SK-N-SH (cell line): ENCODE measurements at regions not wholly inside any gene's neighbourhood (a gene's known extent, or its start where the extent isn't known, plus 50 kb on each side); places are given as distances from the start of the nearest gene placed in this dataset.

Experiments used
- CTCF ChIA-PET: fragments of 300-600, 350-600 bp; formaldehyde crosslinking; extraction: SDS; loops from one replicate; lab custom pipeline; 2021; lab: Yijun Ruan, JAX
- POLR2A ChIA-PET: fragments of 350-600 bp; sonication (Branson Sonifier 250); formaldehyde crosslinking; extraction: SDS; loops from one replicate; lab custom pipeline; 2020; ENCODE audit warnings: antibody characterized with exemption, inconsistent platforms; lab: Yijun Ruan, JAX
- DNase-seq: peaks from one replicate; pipeline ENCODE4 v3.0.0; 2012
- H2AFZ ChIP-seq: fragments of 200-600 bp; sonication (generic); 2 replicates; pipeline ENCODE4 v1.8.1; 2016; ENCODE audit warnings: antibody characterized with exemption, mild to moderate bottlenecking, low read depth
- H3F3A ChIP-seq: fragments of 200-600 bp; sonication (generic); replicated peaks from 2 replicates; pipeline ENCODE3; 2016; ENCODE audit warnings: antibody characterized with exemption, mild to moderate bottlenecking; ENCODE audit not compliant: insufficient read depth
- H3K27ac ChIP-seq, 2 experiments: fragments of 200-500 bp in 1 of 2; fragments of 200-600 bp in 1 of 2; sonication (Bioruptor generic) in 1 of 2; sonication (generic), shearing (Covaris generic) in 1 of 2; 2 replicates each; pipeline versions ENCODE4 v1.5.1 to v1.6.1; 2014 to 2016; ENCODE audit warnings: low read depth in 2 of 2, inconsistent platforms in 1 of 2, low read length in 1 of 2, mild to moderate bottlenecking in 1 of 2, mixed read lengths in 1 of 2
- H3K27me3 ChIP-seq: fragments of 200-600 bp; sonication (generic), shearing (Covaris generic); 2 replicates; pipeline ENCODE4 v1.6.1; 2016; ENCODE audit warnings: mixed run types; ENCODE audit not compliant: insufficient read depth
- H3K36me3 ChIP-seq, 2 experiments: fragments of 200-500 bp in 1 of 2; fragments of 200-600 bp in 1 of 2; sonication (Bioruptor generic) in 1 of 2; sonication (generic) in 1 of 2; replicated peaks in 1 of 2; 2 replicates each; pipeline versions ENCODE3 to v1.5.1; 2014 to 2016; ENCODE audit warnings: low read length in 1 of 2, mild to moderate bottlenecking in 1 of 2; ENCODE audit not compliant: insufficient read depth in 2 of 2, control insufficient read depth in 1 of 2
- H3K4me1 ChIP-seq, 2 experiments: fragments of 200-500 bp in 1 of 2; fragments of 200-600 bp in 1 of 2; sonication (Bioruptor generic) in 1 of 2; sonication (generic), shearing (Covaris generic) in 1 of 2; 2 replicates each; pipeline versions ENCODE4 v1.5.1 to v1.6.1; 2014 to 2016; ENCODE audit warnings: low read depth in 1 of 2, low read length in 1 of 2, mixed run types in 1 of 2; ENCODE audit not compliant: insufficient read depth in 2 of 2, control insufficient read depth in 1 of 2
- H3K4me2 ChIP-seq: fragments of 200-600 bp; sonication (generic), shearing (Covaris generic); 2 replicates; pipeline ENCODE4 v1.6.1; 2017; ENCODE audit warnings: mixed run types
- H3K4me3 ChIP-seq, 2 experiments: fragments of 200-500 bp in 1 of 2; fragments of 200-600 bp in 1 of 2; sonication (Bioruptor generic) in 1 of 2; sonication (generic), shearing (Covaris generic) in 1 of 2; 2 replicates each; pipeline versions ENCODE4 v1.5.1 to v1.8.1; 2014 to 2016; ENCODE audit warnings: low read depth in 2 of 2, inconsistent platforms in 1 of 2, low read length in 1 of 2, mild to moderate bottlenecking in 1 of 2, mixed read lengths in 1 of 2, moderate library complexity in 1 of 2
- H3K79me2 ChIP-seq: fragments of 200-600 bp; sonication (generic); 2 replicates; pipeline ENCODE4 v1.8.1; 2017; ENCODE audit warnings: mild to moderate bottlenecking; ENCODE audit not compliant: insufficient read depth
- H3K9ac ChIP-seq: fragments of 200-600 bp; sonication (generic); 2 replicates; pipeline ENCODE4 v1.6.1; 2017; ENCODE audit warnings: mixed run types
- H3K9me2 ChIP-seq: fragments of 200-600 bp; sonication (generic); 2 replicates; pipeline ENCODE4 v1.6.1; 2017; ENCODE audit warnings: mixed run types
- H3K9me3 ChIP-seq: fragments of 200-600 bp; sonication (generic); 2 replicates; pipeline ENCODE4 v1.6.1; 2017; ENCODE audit warnings: mixed run types, mild to moderate bottlenecking, moderate library complexity
- H4K20me1 ChIP-seq: fragments of 200-600 bp; sonication (generic); 2 replicates; pipeline ENCODE4 v1.6.1; 2017; ENCODE audit warnings: mild to moderate bottlenecking, mixed run types; ENCODE audit not compliant: insufficient read depth
- CHD2 ChIP-seq: fragments of 150-350 bp; IDR thresholded peaks from 2 replicates; pipeline ENCODE4 v1.6.1; 2018; ENCODE audit warnings: low read length; ENCODE audit not compliant: partially characterized antibody
- EZH2phosphoT487 ChIP-seq: fragments of 200-600 bp; sonication (generic); IDR thresholded peaks from 2 replicates; pipeline ENCODE4 v1.6.1; 2017; ENCODE audit warnings: low read depth, mixed run types, mild to moderate bottlenecking, antibody characterized with exemption, moderate library complexity, borderline replicate concordance
- FOXJ3 ChIP-seq: sonication (generic); formaldehyde crosslinking; IDR thresholded peaks from 2 replicates; pipeline ENCODE4 v1.5.1; 2020; ENCODE audit warnings: mild to moderate bottlenecking, missing genetic modification reagents
- GABPA ChIP-seq: IDR thresholded peaks from 2 replicates; pipeline ENCODE4 v1.4.0; 2012; ENCODE audit warnings: low read depth, mild to moderate bottlenecking
- GATA2 ChIP-seq: sonication (generic); formaldehyde crosslinking; IDR thresholded peaks from 2 replicates; pipeline ENCODE4 v1.5.0; 2020; ENCODE audit warnings: mild to moderate bottlenecking, missing genetic modification reagents
- MAX ChIP-seq: IDR thresholded peaks from 2 replicates; pipeline ENCODE4 v1.4.0; 2012; ENCODE audit warnings: low read depth
- REST ChIP-seq: IDR thresholded peaks from 2 replicates; pipeline ENCODE4 v1.6.1; 2012; ENCODE audit warnings: mild to moderate bottlenecking, low read depth, low read length, moderate library complexity
- RFX5 ChIP-seq: IDR thresholded peaks from 2 replicates; pipeline ENCODE4 v1.6.1; 2012; ENCODE audit warnings: mild to moderate bottlenecking, improper control_type of control experiment, low read length
- RXRA ChIP-seq: IDR thresholded peaks from 2 replicates; pipeline ENCODE4 v1.4.0; 2012; ENCODE audit warnings: low read depth, mild to moderate bottlenecking, borderline replicate concordance
- SMC3 ChIP-seq: IDR thresholded peaks from 2 replicates; pipeline ENCODE4 v1.6.1; 2012; ENCODE audit warnings: low read depth, low read length, improper control_type of control experiment
- TAF1 ChIP-seq: IDR thresholded peaks from 2 replicates; pipeline ENCODE4 v1.6.1; 2012; ENCODE audit warnings: low read depth, mild to moderate bottlenecking, low read length, moderate library complexity, borderline replicate concordance
- TCF12 ChIP-seq: IDR thresholded peaks from 2 replicates; pipeline ENCODE4 v1.4.0; 2012
- USF1 ChIP-seq: IDR thresholded peaks from 2 replicates; pipeline ENCODE4 v1.4.0; 2012; ENCODE audit warnings: low read depth, borderline replicate concordance
- YY1 ChIP-seq: IDR thresholded peaks from 2 replicates; pipeline ENCODE4 v1.4.0; 2012; ENCODE audit warnings: low read depth, mild to moderate bottlenecking
- ZBTB33 ChIP-seq: IDR thresholded peaks from 2 replicates; pipeline ENCODE4 v1.4.0; 2012; ENCODE audit warnings: low read depth, borderline replicate concordance
- WGBS: methylation state at CpG from one replicate; pipeline ENCODE4 v1.1.6; 2017; ENCODE audit warnings: low lambda C conversion rate; 5-methylcytosine and 5-hydroxymethylcytosine counted together
- TF ChIP-seq, protein P1 (sequence below): fragments of 150-350 bp; IDR thresholded peaks from 2 replicates; pipeline ENCODE4 v1.6.1; 2016; ENCODE audit warnings: mild to moderate bottlenecking, low read depth, low read length

DNA sequence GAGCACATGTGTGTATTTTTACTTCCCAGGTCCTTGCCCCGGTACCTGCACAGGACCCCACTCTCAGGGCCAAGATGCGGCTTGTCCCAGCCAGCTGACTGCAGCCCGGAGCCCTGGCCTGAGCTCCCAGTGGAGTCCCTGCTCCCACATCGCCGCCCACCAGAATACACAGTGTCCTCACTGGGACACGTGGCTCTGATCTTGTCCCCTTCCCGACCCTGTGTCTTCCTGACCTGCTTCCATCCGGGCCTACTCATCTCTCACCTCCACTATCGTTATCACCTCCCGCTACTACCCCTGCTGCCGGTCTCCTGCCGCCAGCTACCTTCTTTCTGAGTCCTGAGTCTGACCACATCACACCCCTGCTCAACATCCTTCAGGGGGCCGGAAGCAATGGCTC is 146.3 kb upstream of the CHST15 start:
- CTCF ChIA-PET, result interaction anchor here (1.1 to 1.6 kb wide), 2 partner anchors 145 to 149 kb away, joined by 3 to 5 read pairs; no protein-coding TSS in a partner anchor
- TF ChIP-seq GABPA (no peak), REST (no peak), TAF1 (no peak), MAX (no peak), EZH2phosphoT487 (no peak), YY1 (no peak), ZBTB33 (no peak), SMC3 (no peak), TCF12 (no peak), USF1 (no peak), RXRA (no peak), GATA2 (CRISPR knock-in tag) (no peak), FOXJ3 (CRISPR knock-in tag) (no peak), RFX5 (no peak), CHD2 (no peak)
- TF ChIP-seq, protein P1, sequence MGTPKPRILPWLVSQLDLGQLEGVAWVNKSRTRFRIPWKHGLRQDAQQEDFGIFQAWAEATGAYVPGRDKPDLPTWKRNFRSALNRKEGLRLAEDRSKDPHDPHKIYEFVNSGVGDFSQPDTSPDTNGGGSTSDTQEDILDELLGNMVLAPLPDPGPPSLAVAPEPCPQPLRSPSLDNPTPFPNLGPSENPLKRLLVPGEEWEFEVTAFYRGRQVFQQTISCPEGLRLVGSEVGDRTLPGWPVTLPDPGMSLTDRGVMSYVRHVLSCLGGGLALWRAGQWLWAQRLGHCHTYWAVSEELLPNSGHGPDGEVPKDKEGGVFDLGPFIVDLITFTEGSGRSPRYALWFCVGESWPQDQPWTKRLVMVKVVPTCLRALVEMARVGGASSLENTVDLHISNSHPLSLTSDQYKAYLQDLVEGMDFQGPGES, result no peak
- 52% methylated on average over 12 of the region's 13 CpGs for whole genome bisulfite sequencing

More for the DNA sequence above, 146.3 kb upstream of the CHST15 start:
- no peak for DNase-seq
- Histone ChIP-seq H3F3A (no peaks in the 10 kb centered on the region), H3K9ac (no peak overlapping the region), H3K36me3 (no peaks in the 10 kb centered on the region), H2AFZ (no peak overlapping the region), H3K27me3 (no peaks in the 10 kb centered on the region), H3K79me2 (no peaks in the 10 kb centered on the region), H3K4me1 (peaks cover 0 to 33% of the 10 kb centered on the region in 2 experiments; a peak in 2 of 4 replicates), H3K9me2 (no peaks in the 10 kb centered on the region), H4K20me1 (no peaks in the 10 kb centered on the region), H3K9me3 (no peaks in the 10 kb centered on the region), H3K4me3 (no peak overlapping the region), H3K4me2 (no peak overlapping the region), H3K27ac (no peak overlapping the region)
- POLR2A ChIA-PET, result no interaction called here
